ENCODE measurements at regions not wholly inside any gene's neighbourhood (a gene's known extent, or its start where the extent isn't known, plus 50 kb on each side); places are given as distances from the start of the nearest gene placed in this dataset.
"Not testable (repeated sequence)": the region's sequence is repeated elsewhere in the genome, so short reads cannot be mapped to it uniquely, and the experiment has no call there.

DNA sequence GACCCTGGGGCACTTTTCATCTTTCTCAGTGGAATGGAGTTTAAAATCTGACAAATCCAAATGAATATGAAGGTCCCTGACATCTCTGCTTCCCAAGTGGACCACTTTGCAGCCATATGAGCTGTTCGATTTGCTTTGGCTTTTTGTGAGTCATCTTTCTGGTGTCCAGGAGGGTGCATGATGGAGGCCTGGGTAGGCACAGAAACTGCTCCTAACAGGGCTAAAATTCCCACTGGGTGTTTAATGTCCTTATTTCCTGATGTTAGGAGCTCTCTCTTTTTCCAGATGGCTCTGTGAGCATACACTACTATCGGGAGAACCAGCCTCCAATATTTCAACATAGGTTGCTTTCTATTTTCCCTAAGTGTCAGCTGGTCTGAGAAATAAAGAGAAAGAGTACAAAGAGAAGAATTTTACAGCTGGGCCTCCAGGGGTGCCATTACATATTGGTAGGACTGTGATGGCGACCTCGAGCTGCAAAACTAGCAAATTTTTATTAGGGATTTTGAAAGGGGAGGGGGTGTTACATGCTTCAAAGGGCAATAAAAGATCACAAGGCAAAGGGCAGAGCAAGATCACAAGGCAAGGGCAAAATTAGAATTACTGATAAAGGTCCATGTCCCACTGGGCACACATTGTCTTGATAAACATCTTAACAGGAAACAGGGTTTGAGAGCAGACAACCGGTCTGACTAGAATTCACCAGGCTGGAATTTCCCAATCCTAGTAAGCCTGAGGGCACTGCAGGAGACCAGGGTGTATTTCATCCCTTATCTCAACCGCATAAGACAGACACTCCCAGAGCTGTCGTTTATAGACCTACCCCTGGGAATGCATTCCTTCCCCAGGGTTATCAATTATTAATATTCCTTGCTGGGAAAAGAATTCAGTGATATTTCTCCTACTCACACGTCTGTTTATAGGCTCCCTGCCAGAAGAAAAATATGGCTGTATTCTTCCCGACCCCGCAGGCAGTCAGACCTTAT, 236.7 kb upstream of the SGCD start:
- H4K20me1 ChIP-seq (replicated peaks; ENCODE audit: control insufficient read depth, extremely low read depth, insufficient read depth, low read length); intact Hi-C loops (cut with micrococcal nuclease); H3K36me3 ChIP-seq (ENCODE audit: control insufficient read depth in 2 of 2, extremely low read depth in 1 of 2, insufficient read depth in 2 of 2, low read length in 2 of 2); H3K79me2 ChIP-seq (ENCODE audit: control insufficient read depth, insufficient read depth, low read length); POLR2A ChIA-PET; H3K9me3 ChIP-seq (replicated peaks; ENCODE audit: control insufficient read depth, insufficient read depth, low read length); H3K9me1 ChIP-seq (replicated peaks; ENCODE audit: control insufficient read depth, extremely low read depth, insufficient read depth, low read length); H3K4me3 ChIP-seq (replicated peaks in 1 of 3; ENCODE audit: insufficient read depth in 1 of 3, low read depth in 1 of 3, low read length in 3 of 3); H3K9ac ChIP-seq (replicated peaks; ENCODE audit: extremely low read depth, insufficient read depth, low read length); DNase-seq (ENCODE audit: low read depth, low spot score); dilution Hi-C loops (cut with MboI; ENCODE audit: extremely low pct_ligation_motif_present, low sequenced_read_pairs); H3K4me1 ChIP-seq (ENCODE audit: control insufficient read depth, extremely low read depth, insufficient read depth, low read length); H3K27ac ChIP-seq (ENCODE audit: insufficient read depth, low read depth, low read length); H3K4me2 ChIP-seq (ENCODE audit: insufficient read depth, low read length); FAIRE-seq; CTCF ChIA-PET; BruUV-seq (replicated peaks); H2AFZ ChIP-seq (ENCODE audit: low read depth, low read length); H3K27me3 ChIP-seq (ENCODE audit: control insufficient read depth in 2 of 2, insufficient read depth in 2 of 2, low read length in 2 of 2): not testable (repeated sequence)

DNA sequence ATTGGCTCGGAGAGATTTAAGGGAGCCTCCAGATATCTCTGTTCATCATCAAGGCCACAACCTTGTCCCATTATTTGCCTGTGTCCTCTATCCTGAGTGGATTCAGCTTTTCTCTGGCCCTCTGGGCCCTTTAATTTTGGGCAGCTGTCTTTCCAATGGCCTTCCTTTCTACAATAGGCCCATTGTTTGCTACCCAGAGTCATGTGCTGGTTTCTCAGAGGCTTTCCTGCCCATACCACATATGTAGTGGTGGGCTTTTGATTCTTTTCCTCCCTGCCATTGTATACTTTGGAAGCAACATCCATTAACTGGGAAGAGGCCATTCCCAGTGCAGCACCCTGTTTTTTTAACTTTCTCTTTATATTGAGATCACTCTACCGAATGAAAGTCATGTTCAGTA, 233.9 kb upstream of the SGCD start:
- dilution Hi-C loops (cut with MboI; ENCODE audit: extremely low pct_ligation_motif_present, low sequenced_read_pairs), result no loop called here

More for the DNA sequence above, 233.9 kb upstream of the SGCD start:
- Histone ChIP-seq H3K9me1 (replicated peaks; ENCODE audit: control insufficient read depth, extremely low read depth, insufficient read depth, low read length) (no peaks in the 10 kb centered on the region), H3K9ac (replicated peaks; ENCODE audit: extremely low read depth, insufficient read depth, low read length) (no peak overlapping the region), H3K27ac (ENCODE audit: insufficient read depth, low read depth, low read length) (no peak overlapping the region), H3K4me2 (ENCODE audit: insufficient read depth, low read length) (no peak overlapping the region), H2AFZ (ENCODE audit: low read depth, low read length) (no peak overlapping the region), H3K27me3 (ENCODE audit: control insufficient read depth in 2 of 2, insufficient read depth in 2 of 2, low read length in 2 of 2) (no peaks in the 10 kb centered on the region), H3K79me2 (ENCODE audit: control insufficient read depth, insufficient read depth, low read length) (no peaks in the 10 kb centered on the region), H3K4me1 (ENCODE audit: control insufficient read depth, extremely low read depth, insufficient read depth, low read length) (no peaks in the 10 kb centered on the region), H3K36me3 (ENCODE audit: control insufficient read depth in 2 of 2, extremely low read depth in 1 of 2, insufficient read depth in 2 of 2, low read length in 2 of 2) (no peaks in the 10 kb centered on the region), H4K20me1 (replicated peaks; ENCODE audit: control insufficient read depth, extremely low read depth, insufficient read depth, low read length) (no peaks in the 10 kb centered on the region), H3K4me3 (replicated peaks in 1 of 3; ENCODE audit: insufficient read depth in 1 of 3, low read depth in 1 of 3, low read length in 3 of 3) (no peak overlapping the region), H3K9me3 (replicated peaks; ENCODE audit: control insufficient read depth, insufficient read depth, low read length) (peaks cover 8% of the 10 kb centered on the region)
- TF ChIP-seq POLR2AphosphoS5 (IDR thresholded peaks at IDR 0.05; ENCODE audit: insufficient read depth, low read depth, low read length) (no peak), MYC (IDR thresholded peaks at IDR 0.05; ENCODE audit: low read depth, low read length) (no peak), POLR2A (IDR thresholded peaks at IDR 0.05; ENCODE audit: low read depth, low read length) (no peak), FOS (IDR thresholded peaks at IDR 0.05; ENCODE audit: borderline replicate concordance, insufficient read depth, low read length) (no peak), JUN (IDR thresholded peaks at IDR 0.05; ENCODE audit: borderline replicate concordance, insufficient read depth, insufficient read length, low read depth) (no peak), GATA2 (IDR thresholded peaks at IDR 0.05; ENCODE audit: insufficient read depth, insufficient read length, low read depth, low read length) (no peak), EZH2 (IDR thresholded peaks at IDR 0.05; ENCODE audit: borderline replicate concordance, low read depth, low read length, severe bottlenecking) (no peak)
- TF ChIP-seq, protein P1, sequence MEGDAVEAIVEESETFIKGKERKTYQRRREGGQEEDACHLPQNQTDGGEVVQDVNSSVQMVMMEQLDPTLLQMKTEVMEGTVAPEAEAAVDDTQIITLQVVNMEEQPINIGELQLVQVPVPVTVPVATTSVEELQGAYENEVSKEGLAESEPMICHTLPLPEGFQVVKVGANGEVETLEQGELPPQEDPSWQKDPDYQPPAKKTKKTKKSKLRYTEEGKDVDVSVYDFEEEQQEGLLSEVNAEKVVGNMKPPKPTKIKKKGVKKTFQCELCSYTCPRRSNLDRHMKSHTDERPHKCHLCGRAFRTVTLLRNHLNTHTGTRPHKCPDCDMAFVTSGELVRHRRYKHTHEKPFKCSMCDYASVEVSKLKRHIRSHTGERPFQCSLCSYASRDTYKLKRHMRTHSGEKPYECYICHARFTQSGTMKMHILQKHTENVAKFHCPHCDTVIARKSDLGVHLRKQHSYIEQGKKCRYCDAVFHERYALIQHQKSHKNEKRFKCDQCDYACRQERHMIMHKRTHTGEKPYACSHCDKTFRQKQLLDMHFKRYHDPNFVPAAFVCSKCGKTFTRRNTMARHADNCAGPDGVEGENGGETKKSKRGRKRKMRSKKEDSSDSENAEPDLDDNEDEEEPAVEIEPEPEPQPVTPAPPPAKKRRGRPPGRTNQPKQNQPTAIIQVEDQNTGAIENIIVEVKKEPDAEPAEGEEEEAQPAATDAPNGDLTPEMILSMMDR (IDR thresholded peaks at IDR 0.05; ENCODE audit: extremely low read depth in 1 of 2, insufficient read depth in 1 of 2, low read depth in 1 of 2, low read length in 2 of 2), result no peak
- TF ChIP-seq, protein P2, sequence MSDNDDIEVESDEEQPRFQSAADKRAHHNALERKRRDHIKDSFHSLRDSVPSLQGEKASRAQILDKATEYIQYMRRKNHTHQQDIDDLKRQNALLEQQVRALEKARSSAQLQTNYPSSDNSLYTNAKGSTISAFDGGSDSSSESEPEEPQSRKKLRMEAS (IDR thresholded peaks at IDR 0.05; ENCODE audit: insufficient read depth, insufficient read length), result no peak
- DNase-seq (ENCODE audit: low read depth, low spot score) (no peak), FAIRE-seq (no peak)
- POLR2A ChIA-PET, result no interaction called here
- BruUV-seq (replicated peaks), result no TSS peak
- CTCF ChIA-PET, result no interaction called here
- intact Hi-C loops (cut with micrococcal nuclease), result no loop called here

Data from endothelial cell of umbilical vein (primary cell).